Heart left ventricle (tissue), 16 donors: ENCODE measurements at regions not wholly inside any gene's neighbourhood (a gene's known extent, or its start where the extent isn't known, plus 50 kb on each side); places are given as distances from the start of the nearest gene placed in this dataset.

ENCODE experiments used
- ATAC-seq, 4 donors: fragments of 200-7000 bp; cut with Tn5 transposase; one replicate each; pipeline ENCODE4 v1.9.1; 2020 to 2022; ENCODE audit warnings: moderate library complexity in 4 of 4, mild to moderate bottlenecking in 3 of 4, moderate number of reproducible peaks in 1 of 4
- DNase-seq, 5 donors: peaks; one replicate each; pipeline ENCODE4 v3.0.0-alpha.2; 2020
- H3K27ac ChIP-seq, 12 donors: fragments of 200-600 bp; sonication (generic) in 4 of 12; one replicate each; pipeline versions ENCODE4 v1.5.0 to v1.8.0; 2016 to 2022; ENCODE audit warnings: mild to moderate bottlenecking in 2 of 12
- H3K27me3 ChIP-seq, 9 donors: fragments of 200-600 bp; sonication (generic) in 2 of 9; one replicate each; pipeline versions ENCODE4 v1.5.1 to v1.8.0; 2016 to 2022; ENCODE audit warnings: mild to moderate bottlenecking in 3 of 9
- H3K36me3 ChIP-seq, 9 donors: fragments of 200-600 bp; sonication (generic) in 2 of 9; one replicate each; pipeline versions ENCODE4 v1.5.0 to v1.8.0; 2018 to 2022; ENCODE audit warnings: mild to moderate bottlenecking in 2 of 9
- H3K4me1 ChIP-seq, 12 donors: fragments of 200-600 bp; sonication (generic) in 4 of 12; one replicate each; pipeline versions ENCODE4 v1.5.0 to v1.8.0; 2016 to 2022; ENCODE audit warnings: mild to moderate bottlenecking in 3 of 12
- H3K4me3 ChIP-seq, 12 donors: fragments of 200-600 bp; sonication (generic) in 4 of 12; one replicate each; pipeline versions ENCODE4 v1.5.0 to v1.8.0; 2017 to 2022; ENCODE audit warnings: mild to moderate bottlenecking in 9 of 12, moderate library complexity in 4 of 12
- H3K9me3 ChIP-seq, 12 donors: fragments of 200-600 bp; sonication (generic) in 4 of 12; one replicate each; pipeline versions ENCODE4 v1.5.0 to v1.8.0; 2016 to 2022; ENCODE audit warnings: mild to moderate bottlenecking in 1 of 12
- POLR2A ChIP-seq, 2 donors: fragments of 450-650 bp; IDR thresholded peaks; one replicate each; pipeline ENCODE4 v1.6.1; 2017; ENCODE audit warnings: antibody characterized with exemption in 2 of 2, mild to moderate bottlenecking in 2 of 2, moderate library complexity in 2 of 2
- WGBS, 4 donors: extraction: QIAGEN DNeasy Blood & Tissue Kit in 2 of 4; methylation state at CpG; one replicate each; pipeline versions ENCODE4 v1.1.5 to v1.1.7; 2013 to 2018; 5-methylcytosine and 5-hydroxymethylcytosine counted together
- intact Hi-C, 10 donors: fragments of 100-400 bp; cut with DNase I; formaldehyde crosslinking; loops; one replicate each; pipeline versions ENCODE4 v1.11.1 to v1.14.2; 2022
- TF ChIP-seq, protein P1 (sequence below), 12 donors: fragments of 200-600 bp; sonication (generic) in 4 of 12; IDR thresholded peaks; one replicate each; pipeline versions ENCODE4 v1.5.0 to v1.8.0; 2018 to 2022; ENCODE audit warnings: antibody characterized with exemption in 12 of 12, mild to moderate bottlenecking in 5 of 12
- donor health status: ischemic (EF 13 %, LVEDD 7.1; RV severe dilation, severe dysfunction).
- donor health status: healthy with polysubstance abuse.
- donor health status: DM: no; HTN: yes; CAD: no.
- donor health status: DM: no; HTN: no; CAD: no.
- donor health status: ischemic (EF 25% LVEDD 6.9; RV normal size, moderate dysfunction).
- donor health status: ischemic (EF 25% LVEDD 5.7; RV mildly dilated, moderate dysfunction).
- donor health status: healthy.
- donor health status: DM: yes; HTN: yes; CAD: no.
- donor health status: ischemic (EF 35%, LVEDD 5.7; RV mildly dilated, moderate dysfunction).
- donor health status: nonischemic (EF 11% LVEDD 7.7; RV severe dilation, severe dysfunction).
- donor health status: DM: yes; HTN: yes; CAD: no.
- donor health status: PGD.
- donor health status: ischemic (EF 29% LVEDD 5.4; RV normal size, mild dysfunction).
- donor health status: nonischemic (EF 23%, LVEDD 6.1; RV moderate dilation, normal function).

DNA sequence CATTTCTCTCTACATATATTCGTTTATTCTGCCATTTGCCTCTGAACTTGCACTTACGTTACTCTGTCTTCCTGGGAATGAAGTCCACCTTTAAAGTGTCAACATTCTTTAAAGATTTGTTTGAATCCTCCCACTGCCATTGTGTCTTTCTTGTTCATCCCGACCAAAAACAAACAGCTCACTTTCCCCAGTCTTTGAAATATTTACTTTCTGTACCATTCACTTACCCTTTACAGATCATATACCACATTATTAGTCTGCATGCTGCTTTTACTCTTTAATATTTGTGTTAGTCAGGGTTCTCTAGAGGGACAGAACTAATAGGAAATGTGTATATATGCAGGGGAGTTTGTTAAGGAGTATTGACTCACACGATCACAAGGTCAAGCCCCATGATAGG lies 176.6 kb upstream of the STARD13 start:
- intact Hi-C loops, result no loop called here
- 81 to 85% (median 84%) methylated on average over 4 of the region's 4 CpGs for WGBS, 4 donors
- Histone ChIP-seq H3K4me3 (no peak overlapping the region), H3K9me3 (peaks cover 0 to 28% (median 8%) of the 10 kb centered on the region in 12 donors), H3K27me3 (no peaks in the 10 kb centered on the region), H3K4me1 (no peaks in the 10 kb centered on the region), H3K27ac (no peak overlapping the region), H3K36me3 (no peaks in the 10 kb centered on the region)
- ATAC-seq, result no peak
- TF ChIP-seq POLR2A (IDR thresholded peaks at IDR 0.05), result no peak
- TF ChIP-seq, protein P1, sequence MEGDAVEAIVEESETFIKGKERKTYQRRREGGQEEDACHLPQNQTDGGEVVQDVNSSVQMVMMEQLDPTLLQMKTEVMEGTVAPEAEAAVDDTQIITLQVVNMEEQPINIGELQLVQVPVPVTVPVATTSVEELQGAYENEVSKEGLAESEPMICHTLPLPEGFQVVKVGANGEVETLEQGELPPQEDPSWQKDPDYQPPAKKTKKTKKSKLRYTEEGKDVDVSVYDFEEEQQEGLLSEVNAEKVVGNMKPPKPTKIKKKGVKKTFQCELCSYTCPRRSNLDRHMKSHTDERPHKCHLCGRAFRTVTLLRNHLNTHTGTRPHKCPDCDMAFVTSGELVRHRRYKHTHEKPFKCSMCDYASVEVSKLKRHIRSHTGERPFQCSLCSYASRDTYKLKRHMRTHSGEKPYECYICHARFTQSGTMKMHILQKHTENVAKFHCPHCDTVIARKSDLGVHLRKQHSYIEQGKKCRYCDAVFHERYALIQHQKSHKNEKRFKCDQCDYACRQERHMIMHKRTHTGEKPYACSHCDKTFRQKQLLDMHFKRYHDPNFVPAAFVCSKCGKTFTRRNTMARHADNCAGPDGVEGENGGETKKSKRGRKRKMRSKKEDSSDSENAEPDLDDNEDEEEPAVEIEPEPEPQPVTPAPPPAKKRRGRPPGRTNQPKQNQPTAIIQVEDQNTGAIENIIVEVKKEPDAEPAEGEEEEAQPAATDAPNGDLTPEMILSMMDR (IDR thresholded peaks at IDR 0.05), result no peak
- no peak for DNase-seq

- no peak overlapping the region for H3K4me3 ChIP-seq
- H3K27me3 ChIP-seq, result no peaks in the 10 kb centered on the region
- peaks cover 0 to 18% (median 5%) of the 10 kb centered on the region in 12 donors for H3K9me3 ChIP-seq
- H3K36me3 ChIP-seq, result no peaks in the 10 kb centered on the region
- TF ChIP-seq, protein P1 (IDR thresholded peaks at IDR 0.05), result no peak
- TF ChIP-seq POLR2A (IDR thresholded peaks at IDR 0.05), result no peak
- no peaks in the 10 kb centered on the region for H3K4me1 ChIP-seq
- ATAC-seq, result no peak
- no peak overlapping the region for H3K27ac ChIP-seq
- WGBS, 4 donors, result 69 to 98% (median 79%) methylated on average over 2 of the region's 2 CpGs
- DNase-seq, result no peak
- intact Hi-C loops, result no loop called here
Observed at GRCh38 chr13:33464345-33464744, 178.8 kb upstream of the STARD13 start.

- intact Hi-C loops, result no loop called here
- Histone ChIP-seq H3K27me3 (no peaks in the 10 kb centered on the region), H3K36me3 (no peaks in the 10 kb centered on the region), H3K27ac (no peak overlapping the region), H3K4me1 (no peaks in the 10 kb centered on the region), H3K4me3 (no peak overlapping the region), H3K9me3 (no peaks in the 10 kb centered on the region)
- no peak for TF ChIP-seq POLR2A (IDR thresholded peaks at IDR 0.05)
- TF ChIP-seq, protein P1 (IDR thresholded peaks at IDR 0.05), result no peak
- DNase-seq, result no peak
- WGBS, 4 donors, result 90 to 93% (median 92%) methylated on average over 2 of the region's 2 CpGs
- ATAC-seq, result no peak
Observed at GRCh38 chr13:33466262-33466661, 180.7 kb upstream of the STARD13 start.

DNA sequence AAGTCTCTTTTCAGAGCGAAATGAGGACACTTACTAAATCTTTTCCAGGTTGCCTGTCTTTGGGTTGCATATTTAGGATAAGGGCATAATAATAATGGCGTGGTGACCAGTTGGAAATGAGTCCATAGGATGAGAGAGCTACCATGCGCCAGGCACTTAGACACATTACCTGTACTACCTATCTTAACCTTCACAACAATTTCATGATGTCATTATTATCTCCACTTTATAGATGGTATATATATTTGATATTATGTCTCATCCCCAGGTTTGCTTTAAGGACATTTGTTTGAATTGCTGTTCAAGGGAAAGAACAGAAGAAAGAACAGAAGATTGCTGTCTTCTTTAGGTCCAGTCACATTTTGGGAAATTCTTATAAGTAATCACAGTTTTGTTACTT lies 182.0 kb upstream of the STARD13 start:
- Histone ChIP-seq H3K27ac (no peak overlapping the region), H3K4me1 (no peaks in the 10 kb centered on the region), H3K9me3 (no peaks in the 10 kb centered on the region), H3K4me3 (no peak overlapping the region), H3K36me3 (no peaks in the 10 kb centered on the region), H3K27me3 (no peaks in the 10 kb centered on the region)
- intact Hi-C loops, result no loop called here
- DNase-seq (no peak), ATAC-seq (no peak)
- no peak for TF ChIP-seq POLR2A (IDR thresholded peaks at IDR 0.05)
- TF ChIP-seq, protein P1 (IDR thresholded peaks at IDR 0.05), result no peak
- 81 to 100% (median 91%) methylated on average over 3 of the region's 3 CpGs for WGBS, 4 donors
